B cell (primary cell): ENCODE measurements at regions not wholly inside any gene's neighbourhood (a gene's known extent, or its start where the extent isn't known, plus 50 kb on each side); places are given as distances from the start of the nearest gene placed in this dataset.

ENCODE experiments used
- ATAC-seq: fragments of 200-7000 bp; cut with Tn5 transposase; one replicate; pipeline ENCODE4 v1.10.0; 2021; ENCODE audit warnings: low read depth, mild to moderate bottlenecking, moderate number of reproducible peaks, moderate library complexity
- CTCF ChIA-PET: fragments of 350-600 bp; sonication (Branson Sonifier 250); formaldehyde crosslinking; loops from one replicate; lab custom pipeline; 2021; ENCODE audit warnings: antibody characterized with exemption, inconsistent platforms; lab: Charles Lee
- POLR2A ChIA-PET: fragments of 350-600 bp; sonication (Branson Sonifier 250); formaldehyde crosslinking; loops from one replicate; lab custom pipeline; 2021; ENCODE audit warnings: antibody characterized with exemption; lab: Charles Lee
- DNase-seq: peaks from one replicate; pipeline ENCODE4 v3.0.0; 2013
- H2AFZ ChIP-seq: 2 replicates; pipeline ENCODE4 v1.6.1; 2012; ENCODE audit warnings: mild to moderate bottlenecking, low read depth, low read length; ENCODE audit not compliant: insufficient read depth, poor library complexity, severe bottlenecking
- H3K27ac ChIP-seq, 2 donors: 1 replicate in 1 of 2; 2 replicates in 1 of 2; pipeline ENCODE4 v1.5.1; 2012 to 2013; ENCODE audit warnings: low read length in 2 of 2, mild to moderate bottlenecking in 2 of 2, moderate library complexity in 1 of 2
- H3K27me3 ChIP-seq, 4 experiments: fragments of 200-600 bp in 1 of 4; sonication (generic) in 1 of 4; replicated peaks in 1 of 4; 1 replicate in 2 of 4; 2 replicates in 2 of 4; pipeline versions ENCODE4 v1.6.1 to v1.7.0; 2013 to 2016; ENCODE audit warnings: low read length in 3 of 4, mild to moderate bottlenecking in 2 of 4, mixed read lengths in 1 of 4, moderate library complexity in 1 of 4; ENCODE audit not compliant: insufficient read depth in 4 of 4, control insufficient read depth in 3 of 4; ENCODE audit errors: control extremely low read depth in 1 of 4
- H3K36me3 ChIP-seq, 2 experiments: replicated peaks in 1 of 2; 1 replicate in 1 of 2; 2 replicates in 1 of 2; pipeline versions ENCODE4 v1.6.1 to v1.7.1; 2013; ENCODE audit warnings: low read length in 1 of 2; ENCODE audit not compliant: insufficient read depth in 2 of 2, control insufficient read depth in 1 of 2; ENCODE audit errors: control extremely low read depth in 1 of 2, extremely low read depth in 1 of 2
- H3K4me1 ChIP-seq, 2 donors: fragments of 200-600 bp in 1 of 2; sonication (generic) in 1 of 2; 1 replicate in 1 of 2; 2 replicates in 1 of 2; pipeline versions ENCODE4 v1.5.1 to v1.6.1; 2013 to 2017; ENCODE audit warnings: low read length in 2 of 2; ENCODE audit not compliant: control insufficient read depth in 2 of 2, insufficient read depth in 2 of 2
- H3K4me2 ChIP-seq: replicated peaks from 2 replicates; pipeline ENCODE3; 2012; ENCODE audit warnings: mild to moderate bottlenecking, low read depth, low read length; ENCODE audit not compliant: poor library complexity, severe bottlenecking
- H3K4me3 ChIP-seq, 5 experiments: fragments of 200-600 bp in 1 of 5; sonication (generic) in 1 of 5; 1 replicate in 3 of 5; 2 replicates in 2 of 5; pipeline versions ENCODE4 v1.5.1 to v1.7.0; 2011 to 2016; ENCODE audit warnings: low read length in 4 of 5, mild to moderate bottlenecking in 4 of 5, low read depth in 2 of 5, control low read depth in 1 of 5, moderate library complexity in 1 of 5; ENCODE audit not compliant: insufficient read depth in 1 of 5; ENCODE audit errors: control extremely low read depth in 1 of 5, extremely low read depth in 1 of 5
- H3K79me2 ChIP-seq: fragments of 200-600 bp; sonication (generic); one replicate; pipeline ENCODE4 v1.6.0; 2016; ENCODE audit warnings: low read length; ENCODE audit not compliant: control insufficient read depth, insufficient read depth
- H3K9ac ChIP-seq: fragments of 200-600 bp; sonication (generic); 2 replicates; pipeline ENCODE4 v1.6.1; 2017; ENCODE audit warnings: mild to moderate bottlenecking, low read length, moderate library complexity
- H3K9me3 ChIP-seq, 3 donors: one replicate each; pipeline versions ENCODE4 v1.6.1 to v1.7.1; 2013; ENCODE audit warnings: low read length in 2 of 3; ENCODE audit not compliant: control insufficient read depth in 2 of 3, insufficient read depth in 1 of 3; ENCODE audit errors: control extremely low read depth in 1 of 3
- H4K20me1 ChIP-seq: 2 replicates; pipeline ENCODE4 v1.6.0; 2012; ENCODE audit warnings: mild to moderate bottlenecking, low read length; ENCODE audit not compliant: insufficient read depth, control insufficient read depth, poor library complexity, severe bottlenecking
- H3K27ac Mint-ChIP-seq: one replicate; pipeline ENCODE4 v1.8.0; 2021; ENCODE audit warnings: mixed read lengths
- H3K27me3 Mint-ChIP-seq: one replicate; pipeline ENCODE4 v1.8.0; 2021; ENCODE audit warnings: mixed read lengths
- H3K4me1 Mint-ChIP-seq: one replicate; pipeline ENCODE4 v1.8.0; 2021; ENCODE audit warnings: mixed read lengths
- H3K4me3 Mint-ChIP-seq: one replicate; pipeline ENCODE4 v1.8.0; 2021; ENCODE audit warnings: mixed read lengths
- H3K9me3 Mint-ChIP-seq: one replicate; pipeline ENCODE4 v1.8.0; 2022; ENCODE audit warnings: mixed read lengths; ENCODE audit not compliant: insufficient read depth
- CTCF ChIP-seq: fragments of 200-600 bp; IDR thresholded peaks from one replicate; pipeline ENCODE4 v1.8.0; 2022; ENCODE audit warnings: antibody characterized with exemption, mild to moderate bottlenecking
- EZH2 ChIP-seq: IDR thresholded peaks from 2 replicates; pipeline ENCODE4 v1.6.1; 2012; ENCODE audit warnings: borderline replicate concordance, low read depth, mild to moderate bottlenecking, moderate library complexity, low read length; ENCODE audit not compliant: insufficient read depth, poor library complexity, severe bottlenecking
- WGBS: methylation state at CpG from one replicate; pipeline ENCODE4 v1.1.5; 2013; ENCODE audit warnings: missing lambda C conversion rate; ENCODE audit not compliant: insufficient coverage; 5-methylcytosine and 5-hydroxymethylcytosine counted together
- intact Hi-C: fragments of 100-400 bp; cut with micrococcal nuclease; formaldehyde crosslinking; loops from one replicate; pipeline ENCODE4 v1.10.0; 2022

- Histone ChIP-seq H3K27me3 (no peaks in the 10 kb centered on the region), H3K4me3 (no peak overlapping the region), H3K9me3 (no peaks in the 10 kb centered on the region), H3K79me2 (no peaks in the 10 kb centered on the region), H3K4me1 (no peaks in the 10 kb centered on the region), H3K36me3 (no peaks in the 10 kb centered on the region), H3K9ac (no peak overlapping the region), H3K4me2 (no peak overlapping the region), H3K27ac (no peak overlapping the region), H4K20me1 (no peaks in the 10 kb centered on the region), H2AFZ (no peak overlapping the region)
- Mint-ChIP-seq H3K9me3 (no peaks in the 10 kb centered on the region), H3K27ac (no peak overlapping the region), H3K4me3 (no peak overlapping the region), H3K4me1 (no peaks in the 10 kb centered on the region), H3K27me3 (no peaks in the 10 kb centered on the region)
- DNase-seq: no peak
- intact Hi-C loops: no loop called here
- no peak for TF ChIP-seq EZH2
- no peak for TF ChIP-seq CTCF
- ATAC-seq: no peak
- CTCF ChIA-PET: no interaction called here
- POLR2A ChIA-PET: no interaction called here
- no CpG with 5 or more reads among the region's 1 CpG for WGBS
Measured at GRCh38 chr18:67007999-67008398, 404.1 kb upstream of the CDH19 start.

- CTCF ChIA-PET: no interaction called here
Measured at GRCh38 chr18:67007085-67007484, 403.2 kb upstream of the CDH19 start.

More at GRCh38 chr18:67007085-67007484, 403.2 kb upstream of the CDH19 start:
- no peaks in the 10 kb centered on the region for H3K27me3 Mint-ChIP-seq
- Histone ChIP-seq H3K79me2 (no peaks in the 10 kb centered on the region), H3K36me3 (no peaks in the 10 kb centered on the region), H3K9me3 (no peaks in the 10 kb centered on the region), H3K27me3 (no peaks in the 10 kb centered on the region), H3K27ac (no peak overlapping the region), H3K4me2 (no peak overlapping the region), H4K20me1 (no peaks in the 10 kb centered on the region), H3K9ac (no peak overlapping the region), H3K4me3 (no peak overlapping the region), H3K4me1 (no peaks in the 10 kb centered on the region), H2AFZ (no peak overlapping the region)
- no peak overlapping the region for H3K27ac Mint-ChIP-seq
- ATAC-seq: no peak
- intact Hi-C loops: no loop called here
- POLR2A ChIA-PET: no interaction called here
- no peak overlapping the region for H3K4me3 Mint-ChIP-seq
- H3K9me3 Mint-ChIP-seq: no peaks in the 10 kb centered on the region
- TF ChIP-seq CTCF (no peak), EZH2 (no peak)
- DNase-seq: no peak
- WGBS: no CpG with 5 or more reads among the region's 1 CpG
- no peaks in the 10 kb centered on the region for H3K4me1 Mint-ChIP-seq
